Psoas muscle (tissue), 7 donors: ENCODE measurements at regions not wholly inside any gene's neighbourhood (a gene's known extent, or its start where the extent isn't known, plus 50 kb on each side); places are given as distances from the start of the nearest gene placed in this dataset.
A peak's percentile ranks its signal among the peaks of the same experiment; 100 is the strongest.

ENCODE experiments used
- ATAC-seq, 4 donors: fragments of 200-7000 bp; cut with Tn5 transposase; one replicate each; pipeline ENCODE4 v1.9.1; 2020; ENCODE audit warnings: moderate library complexity in 3 of 4, mild to moderate bottlenecking in 2 of 4
- DNase-seq, 2 donors: peaks; one replicate each; pipeline ENCODE4 v3.0.0-alpha.2; 2020
- H3K27ac ChIP-seq: fragments of 200-600 bp; one replicate; pipeline ENCODE4 v1.8.0; 2022
- H3K27me3 ChIP-seq, 3 donors: fragments of 200-600 bp in 1 of 3; one replicate each; pipeline versions ENCODE4 v1.6.1 to v1.8.0; 2013 to 2022; ENCODE audit warnings: low read length in 2 of 3, mild to moderate bottlenecking in 2 of 3, moderate library complexity in 1 of 3; ENCODE audit not compliant: insufficient read depth in 3 of 3
- H3K36me3 ChIP-seq, 2 donors: fragments of 200-600 bp in 1 of 2; one replicate each; pipeline versions ENCODE4 v1.6.1 to v1.8.0; 2013 to 2022; ENCODE audit warnings: low read depth in 1 of 2, mild to moderate bottlenecking in 1 of 2, moderate library complexity in 1 of 2; ENCODE audit not compliant: insufficient read depth in 1 of 2
- H3K4me1 ChIP-seq: fragments of 200-600 bp; one replicate; pipeline ENCODE4 v1.8.0; 2022
- H3K4me3 ChIP-seq: fragments of 200-600 bp; one replicate; pipeline ENCODE4 v1.8.0; 2022; ENCODE audit warnings: mild to moderate bottlenecking
- H3K9me3 ChIP-seq: fragments of 200-600 bp; one replicate; pipeline ENCODE4 v1.8.0; 2022
- WGBS, 3 donors: extraction: QIAGEN DNeasy Blood & Tissue Kit; methylation state at CpG; one replicate each; pipeline versions ENCODE4 v1.1.6 to v1.1.7; 2013; 5-methylcytosine and 5-hydroxymethylcytosine counted together
- intact Hi-C, 2 donors: fragments of 100-400 bp; cut with DNase I; formaldehyde crosslinking; loops; one replicate each; pipeline versions ENCODE4 v1.11.0 to v1.14.2; 2022
- TF ChIP-seq, protein P1 (sequence below): fragments of 200-600 bp; IDR thresholded peaks from one replicate; pipeline ENCODE4 v1.8.0; 2022; ENCODE audit warnings: antibody characterized with exemption
- donor health status: healthy with polysubstance abuse.
- donor health status: DM: no; HTN: no; CAD: no; lungs with moderate emphysema.
- donor health status: Bipolar disorder and iron deficiency.
- donor health status: healthy.
- donor health status: DM: yes; HTN: yes; CAD: no.
- donor health status: DM: no; HTN: no; CAD: no.
- donor health status: DM: yes; HTN: yes; CAD: no.

GRCh38 chr6:82032444-82032843 is 215.1 kb downstream of the IBTK start:
- TF ChIP-seq, protein P1, sequence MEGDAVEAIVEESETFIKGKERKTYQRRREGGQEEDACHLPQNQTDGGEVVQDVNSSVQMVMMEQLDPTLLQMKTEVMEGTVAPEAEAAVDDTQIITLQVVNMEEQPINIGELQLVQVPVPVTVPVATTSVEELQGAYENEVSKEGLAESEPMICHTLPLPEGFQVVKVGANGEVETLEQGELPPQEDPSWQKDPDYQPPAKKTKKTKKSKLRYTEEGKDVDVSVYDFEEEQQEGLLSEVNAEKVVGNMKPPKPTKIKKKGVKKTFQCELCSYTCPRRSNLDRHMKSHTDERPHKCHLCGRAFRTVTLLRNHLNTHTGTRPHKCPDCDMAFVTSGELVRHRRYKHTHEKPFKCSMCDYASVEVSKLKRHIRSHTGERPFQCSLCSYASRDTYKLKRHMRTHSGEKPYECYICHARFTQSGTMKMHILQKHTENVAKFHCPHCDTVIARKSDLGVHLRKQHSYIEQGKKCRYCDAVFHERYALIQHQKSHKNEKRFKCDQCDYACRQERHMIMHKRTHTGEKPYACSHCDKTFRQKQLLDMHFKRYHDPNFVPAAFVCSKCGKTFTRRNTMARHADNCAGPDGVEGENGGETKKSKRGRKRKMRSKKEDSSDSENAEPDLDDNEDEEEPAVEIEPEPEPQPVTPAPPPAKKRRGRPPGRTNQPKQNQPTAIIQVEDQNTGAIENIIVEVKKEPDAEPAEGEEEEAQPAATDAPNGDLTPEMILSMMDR: no peak
- ATAC-seq (no peak), DNase-seq (no peak)
- no peaks in the 10 kb centered on the region for H3K4me1 ChIP-seq
- no peak overlapping the region for H3K4me3 ChIP-seq
- H3K9me3 ChIP-seq: no peaks in the 10 kb centered on the region
- intact Hi-C loops: no loop called here
- no peaks in the 10 kb centered on the region for H3K27me3 ChIP-seq
- H3K27ac ChIP-seq: no peak overlapping the region
- H3K36me3 ChIP-seq: no peaks in the 10 kb centered on the region

GRCh38 chr6:82030761-82031503 is 216.6 kb downstream of the IBTK start:
- H3K27me3 ChIP-seq: no peaks in the 10 kb centered on the region
- no peak for ATAC-seq
- no peaks in the 10 kb centered on the region for H3K4me1 ChIP-seq
- H3K36me3 ChIP-seq: no peaks in the 10 kb centered on the region
- WGBS, 3 donors: 36 to 39% (median 37%) methylated on average over 2 of the region's 2 CpGs
- TF ChIP-seq, protein P1: no peak
- intact Hi-C loops: no loop called here
- no peak overlapping the region for H3K27ac ChIP-seq
- H3K9me3 ChIP-seq: no peaks in the 10 kb centered on the region
- no peak overlapping the region for H3K4me3 ChIP-seq
- no peak for DNase-seq

DNA sequence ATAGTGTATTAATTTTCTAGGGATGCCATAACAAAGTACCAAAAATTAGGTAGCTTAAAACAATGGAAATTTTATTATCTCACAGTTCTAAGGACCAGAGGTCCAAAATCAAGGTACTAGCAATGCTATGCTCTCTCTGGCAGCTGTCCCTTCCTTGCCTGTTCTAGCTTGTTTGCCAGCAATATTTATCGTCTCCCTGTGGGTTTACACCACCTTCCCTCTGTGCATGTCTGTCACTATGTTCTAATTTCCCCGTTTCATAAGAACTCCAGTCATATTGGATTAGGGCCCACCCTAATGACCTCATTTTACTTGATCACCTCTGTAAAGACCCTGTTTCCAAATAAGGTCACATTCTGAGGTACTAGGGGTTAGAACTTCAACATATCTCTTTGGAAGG is 217.2 kb downstream of the IBTK start:
- intact Hi-C loops: no loop called here
- ATAC-seq (no peak), DNase-seq (no peak)
- TF ChIP-seq, protein P1: no peak
- 20 to 37% (median 31%) methylated on average over 2 of the region's 2 CpGs for WGBS, 3 donors
- H3K4me3 ChIP-seq: no peak overlapping the region
- H3K27me3 ChIP-seq: no peaks in the 10 kb centered on the region
- no peaks in the 10 kb centered on the region for H3K9me3 ChIP-seq
- no peaks in the 10 kb centered on the region for H3K36me3 ChIP-seq
- H3K4me1 ChIP-seq: no peaks in the 10 kb centered on the region
- H3K27ac ChIP-seq: no peak overlapping the region

GRCh38 chr6:82025271-82025670 is 222.3 kb downstream of the IBTK start:
- no peaks in the 10 kb centered on the region for H3K4me1 ChIP-seq
- no peak overlapping the region for H3K4me3 ChIP-seq
- no peaks in the 10 kb centered on the region for H3K36me3 ChIP-seq
- ATAC-seq (no peak), DNase-seq (no peak)
- 85 to 96% (median 89%) methylated on average over 1 of the region's 1 CpG for WGBS, 3 donors
- no peaks in the 10 kb centered on the region for H3K27me3 ChIP-seq
- no peak overlapping the region for H3K27ac ChIP-seq
- intact Hi-C loops: no loop called here
- no peaks in the 10 kb centered on the region for H3K9me3 ChIP-seq
- TF ChIP-seq, protein P1: no peak

DNA sequence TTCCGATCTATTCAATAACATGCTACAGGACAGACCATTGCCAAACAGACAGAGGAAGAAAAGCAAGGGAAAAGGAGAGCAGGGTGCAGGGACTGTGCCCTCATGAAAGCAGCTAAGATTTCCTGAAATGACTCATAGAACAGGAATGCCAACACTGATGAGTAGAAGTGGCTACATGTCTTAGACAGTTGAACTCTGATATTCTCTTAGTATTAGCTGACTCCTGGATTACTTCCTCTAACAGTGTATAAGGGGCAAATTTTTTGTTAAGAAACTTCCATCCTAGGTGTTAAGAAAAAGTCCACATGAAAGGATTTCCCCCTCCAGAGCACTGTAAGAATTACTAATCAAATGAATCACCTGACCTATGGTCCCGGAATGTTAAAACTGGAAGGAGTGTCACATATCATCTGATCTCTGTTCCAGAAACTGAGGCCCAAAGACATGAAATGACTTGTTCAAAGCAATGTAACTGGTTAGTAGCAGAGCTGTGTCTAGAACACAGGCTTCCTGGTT is 224.9 kb downstream of the IBTK start:
- Histone ChIP-seq H3K27ac (no peak overlapping the region), H3K4me3 (no peak overlapping the region), H3K4me1 (no peaks in the 10 kb centered on the region), H3K27me3 (no peaks in the 10 kb centered on the region), H3K36me3 (no peaks in the 10 kb centered on the region), H3K9me3 (no peaks in the 10 kb centered on the region)
- intact Hi-C loops: loop anchor here in 1 of 2 donors (5.0 kb wide), 1 partner anchor 1175 kb away; no protein-coding TSS in a partner anchor
- DNase-seq (no peak), ATAC-seq (peak in 1 of 4 donors; percentile 35)
- 86 to 92% (median 92%) methylated on average over 2 of the region's 2 CpGs for WGBS, 3 donors
- TF ChIP-seq, protein P1: no peak
